ENCODE measurements at regions not wholly inside any gene's neighbourhood (a gene's known extent, or its start where the extent isn't known, plus 50 kb on each side); places are given as distances from the start of the nearest gene placed in this dataset.

GRCh38 chr21:23921670-23922418, 1685.4 kb downstream of the MRPL39 start:
- no peak for TF ChIP-seq FOXA1 (IDR thresholded peaks at IDR 0.05)
- no peak for TF ChIP-seq CTCF (IDR thresholded peaks at IDR 0.05; ENCODE audit: low read depth, low read length, missing input control)
- TF ChIP-seq JUND (IDR thresholded peaks at IDR 0.05) = no peak
- TF ChIP-seq MAX (IDR thresholded peaks at IDR 0.05) = no peak
- no peak for TF ChIP-seq TAF1 (conservative IDR thresholded peaks at IDR 0.05)
- TF ChIP-seq HNF4A (conservative IDR thresholded peaks at IDR 0.05) = no peak
- TF ChIP-seq REST (IDR thresholded peaks at IDR 0.05) = no peak
- no peak for TF ChIP-seq GABPA (IDR thresholded peaks at IDR 0.05 in 1 of 2, conservative IDR thresholded peaks at IDR 0.05 in 1 of 2)
- TF ChIP-seq RXRA (IDR thresholded peaks at IDR 0.05) = no peak
